Kidney glomerular epithelial cell (primary cell): ENCODE measurements at regions not wholly inside any gene's neighbourhood (a gene's known extent, or its start where the extent isn't known, plus 50 kb on each side); places are given as distances from the start of the nearest gene placed in this dataset.

Source experiments
- DNase-seq: peaks from one replicate; lab custom pipeline; 2025; lab: John Stamatoyannopoulos, UW

DNA sequence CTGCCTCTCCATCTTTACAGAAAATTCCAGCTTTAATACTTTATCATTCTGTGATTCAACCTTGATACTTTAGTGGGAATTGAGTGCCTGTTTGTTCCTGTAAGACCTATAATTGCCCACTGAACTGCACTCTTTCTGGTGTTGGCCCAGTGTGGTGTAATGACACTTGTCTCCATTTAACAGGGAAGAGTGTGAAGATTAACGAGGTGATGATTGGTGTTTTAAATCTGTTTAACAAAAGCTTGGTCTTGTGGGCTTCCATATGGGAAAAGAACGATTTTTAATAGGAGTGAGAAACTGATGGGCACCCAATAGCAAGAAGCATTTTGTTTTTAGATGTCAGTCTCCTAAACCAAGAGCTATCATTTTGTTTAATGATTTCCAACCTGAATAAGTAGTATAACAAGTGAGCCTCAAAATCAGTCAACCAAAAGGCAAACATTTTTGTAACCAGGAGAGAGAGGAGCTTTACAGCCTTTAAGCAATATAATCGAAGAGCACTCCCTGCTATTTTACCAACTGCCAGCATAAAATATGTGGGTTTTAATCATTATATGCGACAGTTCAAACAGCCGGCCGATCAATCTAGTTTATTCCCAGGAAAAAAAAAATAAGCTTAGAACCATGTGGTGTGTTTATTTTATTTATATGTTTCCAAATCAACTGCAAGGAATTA lies 50.2 kb downstream of the SUPT20HL1 start:
- DNase-seq: no peak

GRCh38 chrX:24412637-24413363 lies 52.3 kb upstream of the PDK3 start:
- DNase-seq: peak; percentile 2
